COLO668 (cell line): ENCODE measurements at regions not wholly inside any gene's neighbourhood (a gene's known extent, or its start where the extent isn't known, plus 50 kb on each side); places are given as distances from the start of the nearest gene placed in this dataset.
"Not testable (repeated sequence)": the region's sequence is repeated elsewhere in the genome, so short reads cannot be mapped to it uniquely, and the experiment has no call there.

Experiments
- DNase-seq: peaks from one replicate; lab custom pipeline; 2025; ENCODE audit not compliant: unreplicated experiment; lab: John Stamatoyannopoulos, UW

- no peak for DNase-seq
Observed at GRCh38 chr4:31169846-31170245, 449.7 kb downstream of the PCDH7 start.

- no peak for DNase-seq
Observed at GRCh38 chr4:31171362-31171761, 451.2 kb downstream of the PCDH7 start.

- no peak for DNase-seq
Observed at GRCh38 chr4:31175242-31175910, 455.2 kb downstream of the PCDH7 start.

- DNase-seq = no peak
Observed at GRCh38 chr4:31183256-31183655, 463.1 kb downstream of the PCDH7 start.

- no peak for DNase-seq
Observed at GRCh38 chr4:31185014-31185585, 464.9 kb downstream of the PCDH7 start.

- DNase-seq = no peak
Observed at GRCh38 chr4:31187979-31188378, 467.8 kb downstream of the PCDH7 start.

GRCh38 chr4:31189938-31190337, 469.8 kb downstream of the PCDH7 start:
- no peak for DNase-seq

GRCh38 chr4:31190671-31191070, 470.5 kb downstream of the PCDH7 start:
- peak; percentile 14 for DNase-seq

- DNase-seq = no peak
Observed at GRCh38 chr4:31192341-31192740, 472.2 kb downstream of the PCDH7 start.

- peak; percentile 45 for DNase-seq
Observed at GRCh38 chr4:31193521-31193920, 473.4 kb downstream of the PCDH7 start.

- DNase-seq = no peak
Observed at GRCh38 chr4:31194823-31195222, 474.7 kb downstream of the PCDH7 start.

- DNase-seq = no peak
Observed at GRCh38 chr4:31199644-31200043, 479.5 kb downstream of the PCDH7 start.

GRCh38 chr4:31202054-31202453, 481.9 kb downstream of the PCDH7 start:
- DNase-seq = not testable (repeated sequence)

- no peak for DNase-seq
Observed at GRCh38 chr4:31204874-31205273, 484.7 kb downstream of the PCDH7 start.

- DNase-seq = no peak
Observed at GRCh38 chr4:31220921-31221320, 500.8 kb downstream of the PCDH7 start.

GRCh38 chr4:31228068-31228467, 507.9 kb downstream of the PCDH7 start:
- no peak for DNase-seq

- DNase-seq = no peak
Observed at GRCh38 chr4:31230594-31230993, 510.4 kb downstream of the PCDH7 start.

GRCh38 chr4:31234494-31234893, 514.3 kb downstream of the PCDH7 start:
- peak; percentile 9 for DNase-seq

- no peak for DNase-seq
Observed at GRCh38 chr4:31234901-31235300, 514.7 kb downstream of the PCDH7 start.

- no peak for DNase-seq
Observed at GRCh38 chr4:31236020-31236638, 516.0 kb downstream of the PCDH7 start.

- DNase-seq = no peak
Observed at GRCh38 chr4:31236639-31237173, 516.5 kb downstream of the PCDH7 start.

GRCh38 chr4:31237233-31237632, 517.1 kb downstream of the PCDH7 start:
- DNase-seq = no peak
